ENCODE measurements at regions not wholly inside any gene's neighbourhood (a gene's known extent, or its start where the extent isn't known, plus 50 kb on each side); places are given as distances from the start of the nearest gene placed in this dataset.

DNA sequence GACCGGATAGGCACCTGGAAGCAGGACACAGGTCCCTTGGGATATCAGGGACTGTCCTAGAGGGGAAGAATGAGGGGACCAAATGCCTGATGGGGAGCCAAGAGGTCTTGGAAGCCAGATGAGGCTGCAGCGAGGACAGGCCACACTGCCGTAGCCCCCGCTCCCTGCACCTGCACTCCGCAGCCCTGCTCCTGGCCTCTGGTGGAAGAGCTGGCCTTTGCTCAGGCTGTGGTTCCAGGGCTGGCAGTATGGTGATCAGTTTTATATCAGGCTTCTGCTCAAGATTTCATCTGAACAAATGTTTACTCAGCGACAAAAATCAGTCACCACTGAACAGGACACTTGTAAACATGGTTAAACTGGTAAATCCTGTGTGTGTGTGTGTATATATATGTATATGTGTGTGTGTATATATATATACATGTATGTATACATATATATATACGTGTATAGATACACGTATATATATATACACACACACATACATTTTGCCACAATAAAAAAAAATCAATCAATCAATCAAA lies 52.5 kb upstream of the TAF1B start:
- Histone ChIP-seq H3K4me1 (ENCODE audit: insufficient read depth, low read length) (no peaks in the 10 kb centered on the region), H3K36me3 (ENCODE audit: insufficient read depth, low read length) (no peaks in the 10 kb centered on the region), H3K9ac (ENCODE audit: low read depth, low read length) (no peak overlapping the region), H3K9me3 (ENCODE audit: control insufficient read depth, insufficient read depth, low read length) (0 out of 2 replicates have a peak, but pooled peaks cover 2% of the 10 kb centered on the region)

DNA sequence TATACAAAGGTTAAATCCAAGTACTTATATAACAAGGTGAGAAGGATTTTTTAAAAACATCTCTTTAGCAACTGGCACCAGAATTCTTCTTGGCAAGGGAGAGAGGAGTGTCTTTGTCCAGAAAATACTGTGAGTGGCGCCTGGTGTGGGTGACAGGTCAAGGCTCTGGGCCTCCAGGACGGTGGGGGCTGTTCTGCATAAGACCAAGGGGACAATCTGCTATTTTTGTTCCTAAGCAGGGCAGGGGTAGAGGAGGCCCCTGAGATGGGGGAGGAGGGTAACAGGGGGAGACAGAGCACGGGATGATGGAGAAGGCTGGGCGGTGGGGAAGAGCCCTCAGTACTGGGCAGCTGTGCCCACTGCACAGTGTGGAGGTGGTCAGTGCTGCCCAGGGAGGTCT lies 51.6 kb upstream of the TAF1B start:
- Histone ChIP-seq H3K9me3 (ENCODE audit: control insufficient read depth, insufficient read depth, low read length) (0 out of 2 replicates have a peak, but pooled peaks cover 2% of the 10 kb centered on the region), H3K9ac (ENCODE audit: low read depth, low read length) (no peak overlapping the region), H3K36me3 (ENCODE audit: insufficient read depth, low read length) (no peaks in the 10 kb centered on the region), H3K4me1 (ENCODE audit: insufficient read depth, low read length) (no peaks in the 10 kb centered on the region; the same call in 1 of the 2 replicates)

DNA sequence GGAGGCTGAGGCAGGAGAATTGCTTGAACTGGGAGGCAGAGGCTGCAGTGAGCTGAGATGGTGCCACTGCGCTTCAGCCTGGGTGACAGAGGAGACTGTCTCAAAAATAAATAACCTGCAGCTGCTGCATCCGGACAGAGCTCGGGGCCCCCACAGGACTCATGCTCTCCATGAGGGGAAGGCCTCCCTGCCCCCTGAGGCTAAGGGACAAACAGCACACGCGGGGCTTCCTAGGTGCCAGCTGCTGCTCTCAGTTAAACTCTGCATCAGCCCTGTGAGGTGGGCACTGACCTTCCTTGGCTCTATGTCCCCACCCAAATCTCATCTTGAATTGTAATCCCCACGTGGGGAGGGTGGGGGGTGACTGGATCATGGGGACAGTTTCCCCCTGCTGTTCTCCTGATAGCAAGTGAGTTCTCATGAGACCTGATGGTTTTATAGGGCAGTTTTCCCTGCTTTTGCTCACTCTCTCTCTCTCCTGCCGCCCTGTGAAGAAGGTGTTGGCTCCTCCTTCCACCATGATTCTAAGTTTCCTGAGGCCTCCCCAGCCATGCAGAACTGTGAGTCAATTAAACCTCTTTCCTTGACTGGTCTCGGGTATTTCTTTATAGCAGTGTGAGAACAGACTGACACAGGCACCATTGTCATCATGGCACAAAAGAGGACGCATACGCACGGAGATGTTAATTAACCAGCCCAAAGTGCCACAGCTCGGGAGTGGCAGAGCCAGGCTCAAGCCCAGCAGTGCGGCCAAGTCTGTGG lies 49.9 kb upstream of the TAF1B start:
- H3K36me3 ChIP-seq (ENCODE audit: insufficient read depth, low read length): no peaks in the 10 kb centered on the region
- no peaks in the 10 kb centered on the region; the same call in 1 of the 2 replicates for H3K4me1 ChIP-seq (ENCODE audit: insufficient read depth, low read length)
- H3K9me3 ChIP-seq (ENCODE audit: control insufficient read depth, insufficient read depth, low read length): no peaks in the 10 kb centered on the region
- no peak overlapping the region for H3K9ac ChIP-seq (ENCODE audit: low read depth, low read length)
